Mesenchymal stem cell (in vitro differentiated cells and primary cell): ENCODE measurements at regions not wholly inside any gene's neighbourhood (a gene's known extent, or its start where the extent isn't known, plus 50 kb on each side); places are given as distances from the start of the nearest gene placed in this dataset.

Source experiments
- DNase-seq: peaks from one replicate; pipeline ENCODE4 v3.0.0-alpha.2; 2013
- H2AFZ ChIP-seq: one replicate; pipeline ENCODE4 v1.6.1; 2013; ENCODE audit warnings: low read depth, mild to moderate bottlenecking, control low read depth, inconsistent platforms, low read length, moderate library complexity
- H2AK5ac ChIP-seq: 2 replicates; pipeline ENCODE4 v1.6.1; 2013; ENCODE audit warnings: low read length, moderate library complexity, mild to moderate bottlenecking, inconsistent platforms; ENCODE audit not compliant: severe bottlenecking
- H2BK120ac ChIP-seq: one replicate; pipeline ENCODE4 v1.6.1; 2013; ENCODE audit warnings: low read depth, mild to moderate bottlenecking, inconsistent platforms, low read length, moderate library complexity
- H2BK12ac ChIP-seq, 2 experiments: one replicate each; pipeline ENCODE4 v1.6.1; 2013; ENCODE audit warnings: inconsistent platforms in 2 of 2, low read length in 2 of 2, mild to moderate bottlenecking in 2 of 2, moderate library complexity in 2 of 2, control low read depth in 1 of 2
- H2BK15ac ChIP-seq: one replicate; pipeline ENCODE4 v1.6.1; 2013; ENCODE audit warnings: mild to moderate bottlenecking, low read depth, inconsistent platforms; ENCODE audit not compliant: poor library complexity, severe bottlenecking
- H2BK5ac ChIP-seq: 2 replicates; pipeline ENCODE4 v1.6.1; 2013; ENCODE audit warnings: low read depth, mild to moderate bottlenecking, low read length, control low read depth, inconsistent platforms; ENCODE audit not compliant: poor library complexity, severe bottlenecking
- H3K14ac ChIP-seq, 2 experiments: one replicate each; pipeline ENCODE4 v1.6.1; 2013; ENCODE audit warnings: inconsistent platforms in 2 of 2, low read length in 2 of 2, control low read depth in 1 of 2, mild to moderate bottlenecking in 1 of 2, moderate library complexity in 1 of 2
- H3K18ac ChIP-seq, 2 experiments: one replicate each; pipeline ENCODE4 v1.6.1; 2013; ENCODE audit warnings: inconsistent platforms in 2 of 2, low read length in 2 of 2, control low read depth in 1 of 2, low read depth in 1 of 2, mild to moderate bottlenecking in 1 of 2
- H3K23ac ChIP-seq, 2 experiments: one replicate each; pipeline ENCODE4 v1.6.1; 2013; ENCODE audit warnings: inconsistent platforms in 2 of 2, low read length in 2 of 2, mild to moderate bottlenecking in 2 of 2, moderate library complexity in 2 of 2, control low read depth in 1 of 2
- H3K27ac ChIP-seq: 2 replicates; pipeline ENCODE4 v1.5.1; 2013; ENCODE audit warnings: mild to moderate bottlenecking, moderate library complexity, low read length, control low read depth, inconsistent platforms; ENCODE audit not compliant: poor library complexity, severe bottlenecking
- H3K27me3 ChIP-seq, 2 experiments: 2 replicates each; pipeline versions ENCODE4 v1.6.1 to v1.7.0; 2013; ENCODE audit warnings: low read length in 2 of 2, mild to moderate bottlenecking in 2 of 2, moderate library complexity in 2 of 2, control low read depth in 1 of 2, inconsistent platforms in 1 of 2; ENCODE audit not compliant: control insufficient read depth in 1 of 2, insufficient read depth in 1 of 2
- H3K36me3 ChIP-seq, 2 experiments: 2 replicates each; pipeline versions ENCODE4 v1.6.1 to v1.7.0; 2013; ENCODE audit warnings: low read length in 2 of 2, control low read depth in 1 of 2, inconsistent platforms in 1 of 2, low read depth in 1 of 2, mild to moderate bottlenecking in 1 of 2; ENCODE audit not compliant: insufficient read depth in 2 of 2, control insufficient read depth in 1 of 2
- H3K4ac ChIP-seq, 2 experiments: one replicate each; pipeline ENCODE4 v1.6.1; 2013; ENCODE audit warnings: inconsistent platforms in 2 of 2, low read length in 2 of 2, mild to moderate bottlenecking in 2 of 2, moderate library complexity in 2 of 2, control low read depth in 1 of 2, low read depth in 1 of 2
- H3K4me1 ChIP-seq: 2 replicates; pipeline ENCODE4 v1.6.1; 2013; ENCODE audit warnings: low read depth, low read length, control low read depth; ENCODE audit not compliant: control insufficient read depth, insufficient read depth
- H3K4me2 ChIP-seq: 2 replicates; pipeline ENCODE4 v1.6.1; 2013; ENCODE audit warnings: low read length, mild to moderate bottlenecking, inconsistent platforms; ENCODE audit not compliant: poor library complexity, severe bottlenecking
- H3K4me3 ChIP-seq, 2 experiments: 2 replicates each; pipeline versions ENCODE4 v1.5.1 to v1.7.0; 2013; ENCODE audit warnings: low read length in 2 of 2, mild to moderate bottlenecking in 2 of 2, control low read depth in 1 of 2, low read depth in 1 of 2; ENCODE audit not compliant: insufficient read depth in 1 of 2
- H3K79me1 ChIP-seq: replicated peaks from 2 replicates; pipeline ENCODE4 v1.6.1; 2013; ENCODE audit warnings: mild to moderate bottlenecking, control low read depth, low read length, inconsistent platforms; ENCODE audit not compliant: poor library complexity, severe bottlenecking
- H3K9ac ChIP-seq: 2 replicates; pipeline ENCODE4 v1.7.0; 2013; ENCODE audit warnings: mild to moderate bottlenecking, low read length, moderate library complexity
- H3K9me3 ChIP-seq: 2 replicates; pipeline ENCODE4 v1.7.0; 2013; ENCODE audit warnings: mild to moderate bottlenecking, low read length; ENCODE audit not compliant: control insufficient read depth
- H4K8ac ChIP-seq: one replicate; pipeline ENCODE4 v1.6.1; 2013; ENCODE audit warnings: inconsistent platforms, mild to moderate bottlenecking, low read length, moderate library complexity
- H4K91ac ChIP-seq: one replicate; pipeline ENCODE4 v1.6.1; 2013; ENCODE audit warnings: mild to moderate bottlenecking, low read length, inconsistent platforms
- WGBS: methylation state at CpG from one replicate; pipeline ENCODE4 v1.1.7; 2013; ENCODE audit warnings: mixed read lengths; 5-methylcytosine and 5-hydroxymethylcytosine counted together

GRCh38 chr2:180456801-180457200, 449.7 kb upstream of the CWC22 start:
- Histone ChIP-seq H2AFZ (no peak overlapping the region), H3K14ac (no peak overlapping the region), H2BK15ac (no peak overlapping the region), H3K9me3 (no peaks in the 10 kb centered on the region), H3K36me3 (no peaks in the 10 kb centered on the region), H3K27ac (no peak overlapping the region), H3K79me1 (no peaks in the 10 kb centered on the region), H4K91ac (no peak overlapping the region), H3K9ac (no peak overlapping the region), H2BK12ac (no peak overlapping the region), H4K8ac (no peak overlapping the region), H3K4ac (no peak overlapping the region), H2BK120ac (no peak overlapping the region), H2AK5ac (no peak overlapping the region), H3K27me3 (no peaks in the 10 kb centered on the region), H3K4me3 (no peak overlapping the region), H3K4me1 (no peaks in the 10 kb centered on the region), H2BK5ac (no peak overlapping the region), H3K4me2 (no peak overlapping the region), H3K18ac (no peak overlapping the region), H3K23ac (no peak overlapping the region)
- DNase-seq = no peak
- 77% methylated on average over 2 of the region's 3 CpGs for WGBS

GRCh38 chr2:180450841-180451240, 443.7 kb upstream of the CWC22 start:
- H3K4ac ChIP-seq = no peak overlapping the region
- no peaks in the 10 kb centered on the region for H3K79me1 ChIP-seq
- H3K9me3 ChIP-seq = no peaks in the 10 kb centered on the region
- H2BK15ac ChIP-seq = no peak overlapping the region
- H2AFZ ChIP-seq = no peak overlapping the region
- H2BK5ac ChIP-seq = no peak overlapping the region
- H3K4me2 ChIP-seq = no peak overlapping the region
- H4K8ac ChIP-seq = no peak overlapping the region
- no peak overlapping the region for H3K4me3 ChIP-seq
- no peak overlapping the region for H3K23ac ChIP-seq
- H3K14ac ChIP-seq = no peak overlapping the region
- H3K4me1 ChIP-seq = no peaks in the 10 kb centered on the region
- no peaks in the 10 kb centered on the region for H3K27me3 ChIP-seq
- no peak overlapping the region for H4K91ac ChIP-seq
- H2BK12ac ChIP-seq = no peak overlapping the region
- H3K36me3 ChIP-seq = no peaks in the 10 kb centered on the region
- no peak overlapping the region for H3K27ac ChIP-seq
- DNase-seq = no peak
- no peak overlapping the region for H3K18ac ChIP-seq
- H3K9ac ChIP-seq = no peak overlapping the region
- H2AK5ac ChIP-seq = no peak overlapping the region
- H2BK120ac ChIP-seq = no peak overlapping the region

DNA sequence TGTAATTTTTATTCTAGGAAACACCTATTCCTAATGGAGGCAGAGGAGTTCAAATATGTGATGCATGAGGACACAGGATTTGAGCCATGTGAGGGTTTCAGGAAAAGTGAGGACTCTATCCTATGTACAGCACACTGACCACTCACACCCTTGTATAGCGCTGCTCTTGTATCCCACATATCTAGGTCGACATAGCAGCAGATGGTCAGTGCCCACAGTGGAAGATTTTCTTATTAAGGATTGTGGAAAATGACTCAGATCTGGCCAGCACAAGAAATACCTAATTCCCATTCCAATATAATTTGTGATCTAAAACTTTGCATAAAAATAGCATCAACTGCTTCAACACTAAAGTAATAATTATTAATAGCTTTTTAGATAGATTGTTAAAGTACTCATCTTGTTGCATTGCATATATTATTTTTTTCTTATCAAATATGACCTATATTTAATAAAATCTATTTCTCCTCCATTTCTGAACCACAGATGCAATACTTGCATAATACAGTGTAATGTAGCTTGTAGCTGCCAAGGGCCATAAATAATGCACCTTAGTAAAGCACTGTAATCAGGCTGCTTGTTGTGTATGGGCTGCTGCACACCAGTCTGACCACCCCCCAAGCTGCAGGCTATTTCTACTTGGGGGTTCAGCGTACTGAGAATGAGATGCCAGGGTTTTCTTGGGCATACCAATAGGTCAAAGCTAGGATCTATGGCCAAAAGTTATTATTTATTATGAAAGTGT, 442.2 kb upstream of the CWC22 start:
- Histone ChIP-seq H2BK12ac (no peak overlapping the region), H3K23ac (no peak overlapping the region), H2BK15ac (no peak overlapping the region), H3K27ac (no peak overlapping the region), H3K36me3 (no peaks in the 10 kb centered on the region), H3K14ac (no peak overlapping the region), H3K9ac (no peak overlapping the region), H3K79me1 (no peaks in the 10 kb centered on the region), H3K18ac (no peak overlapping the region), H3K4me3 (no peak overlapping the region), H3K27me3 (no peaks in the 10 kb centered on the region), H4K8ac (no peak overlapping the region), H3K4me2 (no peak overlapping the region), H2BK120ac (no peak overlapping the region), H2AFZ (no peak overlapping the region), H4K91ac (no peak overlapping the region), H3K4ac (no peak overlapping the region), H3K4me1 (no peaks in the 10 kb centered on the region), H3K9me3 (no peaks in the 10 kb centered on the region), H2BK5ac (no peak overlapping the region), H2AK5ac (no peak overlapping the region)
- no peak for DNase-seq
- WGBS = 91% methylated on average over 3 of the region's 3 CpGs

DNA sequence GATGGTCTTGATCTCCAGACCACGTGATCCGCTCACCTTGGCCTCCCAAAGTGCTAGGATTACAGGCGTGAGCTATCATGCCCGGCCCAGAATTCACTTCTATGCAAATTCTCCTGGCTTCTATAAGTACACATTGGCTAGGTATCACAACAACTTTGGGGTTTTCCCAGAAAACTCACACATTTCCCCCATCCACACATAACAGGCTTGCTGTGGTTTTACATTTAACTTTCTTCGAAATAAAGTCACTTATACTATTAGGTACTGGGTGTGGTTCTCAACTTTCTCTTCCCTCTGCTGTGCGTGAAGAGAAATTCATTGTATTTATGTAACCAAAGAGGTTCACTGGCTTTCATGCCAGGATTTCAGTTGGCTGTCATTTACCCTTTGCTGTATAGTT, 439.4 kb upstream of the CWC22 start:
- no peaks in the 10 kb centered on the region for H3K4me1 ChIP-seq
- H3K4me3 ChIP-seq = no peak overlapping the region
- no peak overlapping the region for H3K23ac ChIP-seq
- no peak overlapping the region for H3K27ac ChIP-seq
- no peak overlapping the region for H4K8ac ChIP-seq
- H4K91ac ChIP-seq = no peak overlapping the region
- no peak for DNase-seq
- H3K79me1 ChIP-seq = no peaks in the 10 kb centered on the region
- H3K4me2 ChIP-seq = no peak overlapping the region
- no peak overlapping the region for H2BK120ac ChIP-seq
- 98% methylated on average over 5 of the region's 6 CpGs for WGBS
- H3K9ac ChIP-seq = no peak overlapping the region
- no peak overlapping the region for H2AK5ac ChIP-seq
- no peak overlapping the region for H3K14ac ChIP-seq
- no peak overlapping the region for H3K18ac ChIP-seq
- H3K4ac ChIP-seq = no peak overlapping the region
- H2BK15ac ChIP-seq = no peak overlapping the region
- H3K27me3 ChIP-seq = no peaks in the 10 kb centered on the region
- no peak overlapping the region for H2BK12ac ChIP-seq
- H2AFZ ChIP-seq = no peak overlapping the region
- no peaks in the 10 kb centered on the region for H3K36me3 ChIP-seq
- H2BK5ac ChIP-seq = no peak overlapping the region
- no peaks in the 10 kb centered on the region for H3K9me3 ChIP-seq
